Esophagus squamous epithelium (tissue), 5 donors: ENCODE measurements at regions not wholly inside any gene's neighbourhood (a gene's known extent, or its start where the extent isn't known, plus 50 kb on each side); places are given as distances from the start of the nearest gene placed in this dataset.
"Not testable (repeated sequence)": the region's sequence is repeated elsewhere in the genome, so short reads cannot be mapped to it uniquely, and the experiment has no call there.

Experiments used
- DNase-seq: peaks from one replicate; lab custom pipeline; 2025; lab: John Stamatoyannopoulos, UW
- H3K27ac ChIP-seq, 4 donors: fragments of 200-600 bp; sonication (generic); one replicate each; pipeline ENCODE4 v1.5.1; 2016 to 2019; ENCODE audit warnings: mild to moderate bottlenecking in 1 of 4
- H3K27me3 ChIP-seq, 4 donors: fragments of 200-600 bp; sonication (generic); 1 replicate in 3 of 4; 2 replicates in 1 of 4; pipeline versions ENCODE4 v1.5.1 to v1.6.0; 2017 to 2021; ENCODE audit warnings: antibody characterized with exemption in 1 of 4
- H3K36me3 ChIP-seq, 3 donors: fragments of 200-600 bp; sonication (generic); one replicate each; pipeline ENCODE4 v1.5.1; 2016 to 2019
- H3K4me1 ChIP-seq, 3 donors: fragments of 200-600 bp; sonication (generic); one replicate each; pipeline ENCODE4 v1.5.1; 2017 to 2019
- H3K4me3 ChIP-seq, 4 donors: fragments of 200-600 bp; sonication (generic); 1 replicate in 3 of 4; 2 replicates in 1 of 4; pipeline ENCODE4 v1.5.1; 2016 to 2019; ENCODE audit warnings: mild to moderate bottlenecking in 2 of 4, moderate library complexity in 1 of 4
- H3K9me3 ChIP-seq, 3 donors: fragments of 200-600 bp; sonication (generic); one replicate each; pipeline ENCODE4 v1.5.1; 2016 to 2019
- POLR2A ChIP-seq, 4 donors: fragments of 450-650 bp; IDR thresholded peaks; one replicate each; pipeline ENCODE4 v1.6.1; 2017; ENCODE audit warnings: antibody characterized with exemption in 4 of 4, mild to moderate bottlenecking in 4 of 4, moderate library complexity in 3 of 4
- WGBS, 2 donors: methylation state at CpG; one replicate each; pipeline ENCODE4 v1.1.5; 2018; 5-methylcytosine and 5-hydroxymethylcytosine counted together
- intact Hi-C: fragments of 100-400 bp; cut with DNase I; formaldehyde crosslinking; loops from one replicate; pipeline ENCODE4 v1.15.0; 2022
- TF ChIP-seq, protein P1 (sequence below), 6 experiments: fragments of 450-650 bp in 4 of 6; fragments of 200-600 bp in 2 of 6; sonication (generic) in 2 of 6; IDR thresholded peaks; one replicate each; pipeline ENCODE4 v1.5.1; 2016 to 2019; ENCODE audit warnings: antibody characterized with exemption in 6 of 6, mild to moderate bottlenecking in 4 of 6, moderate library complexity in 4 of 6
- donor health status: DM: yes; HTN: yes; CAD: no.

DNA sequence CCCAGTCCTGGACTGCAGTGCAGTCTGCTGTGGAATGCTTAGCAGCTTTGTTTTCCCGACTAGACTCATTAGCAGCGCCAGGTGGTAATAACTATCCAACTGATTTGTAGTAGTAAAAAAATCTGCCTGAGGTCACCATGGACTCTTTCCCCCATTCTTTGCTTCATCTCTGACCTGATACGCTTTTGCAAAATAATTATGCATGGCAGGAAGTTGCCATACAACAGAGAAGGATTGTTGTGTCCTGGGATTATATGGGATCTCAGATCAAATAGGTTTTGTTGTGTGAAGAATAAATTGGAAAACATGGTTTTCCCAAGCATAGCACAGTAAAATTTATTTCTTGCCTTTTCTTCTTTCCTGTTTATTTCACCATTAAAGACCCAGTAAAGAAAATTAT is 72.4 kb upstream of the ATP5MC3 start:
- no peak overlapping the region for H3K4me3 ChIP-seq
- no peaks in the 10 kb centered on the region for H3K4me1 ChIP-seq
- peaks cover 0 to 22% (median 0%) of the 10 kb centered on the region in 4 donors for H3K27me3 ChIP-seq
- peaks cover 0 to 7% (median 0%) of the 10 kb centered on the region in 3 donors for H3K9me3 ChIP-seq
- no peak for TF ChIP-seq POLR2A (IDR thresholded peaks at IDR 0.05)
- TF ChIP-seq, protein P1, sequence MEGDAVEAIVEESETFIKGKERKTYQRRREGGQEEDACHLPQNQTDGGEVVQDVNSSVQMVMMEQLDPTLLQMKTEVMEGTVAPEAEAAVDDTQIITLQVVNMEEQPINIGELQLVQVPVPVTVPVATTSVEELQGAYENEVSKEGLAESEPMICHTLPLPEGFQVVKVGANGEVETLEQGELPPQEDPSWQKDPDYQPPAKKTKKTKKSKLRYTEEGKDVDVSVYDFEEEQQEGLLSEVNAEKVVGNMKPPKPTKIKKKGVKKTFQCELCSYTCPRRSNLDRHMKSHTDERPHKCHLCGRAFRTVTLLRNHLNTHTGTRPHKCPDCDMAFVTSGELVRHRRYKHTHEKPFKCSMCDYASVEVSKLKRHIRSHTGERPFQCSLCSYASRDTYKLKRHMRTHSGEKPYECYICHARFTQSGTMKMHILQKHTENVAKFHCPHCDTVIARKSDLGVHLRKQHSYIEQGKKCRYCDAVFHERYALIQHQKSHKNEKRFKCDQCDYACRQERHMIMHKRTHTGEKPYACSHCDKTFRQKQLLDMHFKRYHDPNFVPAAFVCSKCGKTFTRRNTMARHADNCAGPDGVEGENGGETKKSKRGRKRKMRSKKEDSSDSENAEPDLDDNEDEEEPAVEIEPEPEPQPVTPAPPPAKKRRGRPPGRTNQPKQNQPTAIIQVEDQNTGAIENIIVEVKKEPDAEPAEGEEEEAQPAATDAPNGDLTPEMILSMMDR (IDR thresholded peaks at IDR 0.05): no peak
- no peaks in the 10 kb centered on the region for H3K36me3 ChIP-seq
- H3K27ac ChIP-seq: no peak overlapping the region
- no peak for DNase-seq
- WGBS, 2 donors: 29 to 51% methylated on average over 3 of the region's 3 CpGs
- intact Hi-C loops: no loop called here

DNA sequence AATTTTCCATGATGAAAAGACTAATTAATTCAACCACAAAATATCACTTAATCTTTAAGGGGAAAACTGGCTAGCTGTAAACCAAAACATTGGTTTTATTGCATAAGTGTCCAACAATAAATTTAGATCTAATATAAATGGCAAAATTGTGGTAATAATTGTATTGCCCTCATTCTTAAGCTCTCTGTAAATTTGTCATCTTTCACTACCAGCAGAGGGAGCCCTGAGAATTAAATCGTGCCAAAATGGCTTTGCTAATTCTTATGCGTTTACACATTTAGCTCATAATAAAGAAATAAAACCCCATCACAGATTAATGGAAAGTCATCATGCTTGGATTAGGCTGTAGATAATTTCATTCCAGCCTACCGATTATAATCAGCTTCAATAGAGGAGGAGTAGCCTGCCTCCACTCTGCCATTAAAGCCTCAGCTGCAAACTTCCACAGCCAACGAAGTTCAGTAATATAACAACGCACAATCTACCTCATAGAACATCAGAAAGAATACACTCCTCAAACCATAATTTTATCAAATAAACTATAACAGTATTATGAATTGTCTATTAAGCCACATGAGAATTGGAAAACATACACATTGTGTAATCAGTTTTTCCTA is 70.0 kb upstream of the ATP5MC3 start:
- no peak for TF ChIP-seq POLR2A (IDR thresholded peaks at IDR 0.05)
- TF ChIP-seq, protein P1 (IDR thresholded peaks at IDR 0.05): peak in 5 of 6 experiments; percentile 23 to 51 (median 41)
- DNase-seq: no peak
- Histone ChIP-seq H3K36me3 (no peaks in the 10 kb centered on the region), H3K9me3 (peaks cover 0 to under 1% (median 0%) of the 10 kb centered on the region in 3 donors), H3K27ac (no peak overlapping the region), H3K27me3 (peaks cover 0 to 16% (median 0%) of the 10 kb centered on the region in 4 donors), H3K4me1 (no peaks in the 10 kb centered on the region), H3K4me3 (no peak overlapping the region)
- intact Hi-C loops: no loop called here
- 16 to 17% methylated on average over 5 of the region's 5 CpGs for WGBS, 2 donors

DNA sequence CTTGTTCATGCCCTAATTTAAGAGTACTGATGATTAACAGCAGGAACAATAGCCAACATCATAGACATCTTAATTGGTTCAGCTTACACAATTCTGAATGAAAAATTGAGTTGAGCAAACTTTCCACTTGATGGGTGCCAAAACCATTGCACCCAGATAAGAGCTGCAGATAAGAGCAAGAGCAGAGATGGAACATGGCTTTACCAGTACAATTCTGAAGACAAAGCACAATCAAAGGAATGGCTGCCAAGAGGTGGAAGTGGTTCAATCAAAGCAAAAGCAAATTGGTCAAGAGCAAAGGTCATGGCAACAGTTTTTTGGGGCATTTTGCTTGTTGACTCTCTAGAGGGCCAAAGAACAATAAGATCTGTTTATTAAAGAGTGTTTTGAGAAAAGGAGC is 65.6 kb upstream of the ATP5MC3 start:
- H3K4me3 ChIP-seq: no peak overlapping the region
- H3K27me3 ChIP-seq: no peaks in the 10 kb centered on the region
- no peaks in the 10 kb centered on the region for H3K4me1 ChIP-seq

DNA sequence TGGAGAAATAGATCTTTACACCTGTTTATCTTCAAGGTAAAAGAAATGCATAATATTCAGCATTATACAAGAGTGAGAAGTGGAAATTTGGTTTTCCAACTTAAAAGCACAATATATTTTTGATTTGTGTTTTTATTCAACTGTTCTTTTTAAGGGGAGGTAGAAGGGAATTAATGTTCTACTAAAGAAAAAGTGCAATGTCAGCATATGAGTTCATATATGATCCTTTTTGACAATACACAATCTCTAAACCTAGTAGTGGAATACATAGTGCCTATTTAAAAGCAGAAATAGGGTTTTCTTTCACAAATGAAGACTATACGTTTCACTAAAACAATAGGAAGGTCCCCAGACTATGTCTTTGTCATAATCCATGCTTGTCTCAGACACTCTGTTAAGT is 63.2 kb upstream of the ATP5MC3 start:
- no peaks in the 10 kb centered on the region for H3K27me3 ChIP-seq
- H3K9me3 ChIP-seq: no peaks in the 10 kb centered on the region
- WGBS, 2 donors: 48 to 67% methylated on average over 1 of the region's 1 CpG
- H3K36me3 ChIP-seq: no peaks in the 10 kb centered on the region
- no peak for DNase-seq
- intact Hi-C loops: no loop called here
- no peaks in the 10 kb centered on the region for H3K4me1 ChIP-seq
- no peak for TF ChIP-seq POLR2A (IDR thresholded peaks at IDR 0.05)
- TF ChIP-seq, protein P1 (IDR thresholded peaks at IDR 0.05): no peak
- H3K27ac ChIP-seq: no peak overlapping the region
- no peak overlapping the region for H3K4me3 ChIP-seq

More for the DNA sequence above, 65.6 kb upstream of the ATP5MC3 start:
- TF ChIP-seq, protein P1 (IDR thresholded peaks at IDR 0.05): no peak
- TF ChIP-seq POLR2A (IDR thresholded peaks at IDR 0.05): no peak
- Histone ChIP-seq H3K9me3 (no peaks in the 10 kb centered on the region), H3K36me3 (no peaks in the 10 kb centered on the region), H3K27ac (no peak overlapping the region)
- intact Hi-C loops: no loop called here
- DNase-seq: no peak

DNA sequence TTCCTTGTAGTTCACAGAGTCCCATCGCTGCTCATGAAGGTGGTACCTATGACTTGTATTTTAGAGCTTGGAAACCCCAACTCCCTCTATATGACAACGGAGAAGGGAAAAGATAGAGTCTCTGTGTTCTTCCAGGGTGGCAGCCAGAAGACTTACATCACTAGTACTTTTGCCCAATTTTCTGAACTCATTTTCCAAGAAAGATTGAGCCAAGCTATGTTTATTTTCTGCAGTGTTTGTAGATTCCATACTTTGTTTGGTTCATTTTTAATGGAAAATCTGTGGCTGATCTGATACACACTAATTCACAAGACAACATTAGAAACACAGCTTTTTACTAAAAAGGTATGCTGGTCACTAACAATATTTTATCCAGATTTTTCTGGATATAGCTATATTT is 60.2 kb upstream of the ATP5MC3 start:
- DNase-seq: no peak
- WGBS, 2 donors: 50 to 73% methylated on average over 1 to 2 of the region's 2 CpGs

DNA sequence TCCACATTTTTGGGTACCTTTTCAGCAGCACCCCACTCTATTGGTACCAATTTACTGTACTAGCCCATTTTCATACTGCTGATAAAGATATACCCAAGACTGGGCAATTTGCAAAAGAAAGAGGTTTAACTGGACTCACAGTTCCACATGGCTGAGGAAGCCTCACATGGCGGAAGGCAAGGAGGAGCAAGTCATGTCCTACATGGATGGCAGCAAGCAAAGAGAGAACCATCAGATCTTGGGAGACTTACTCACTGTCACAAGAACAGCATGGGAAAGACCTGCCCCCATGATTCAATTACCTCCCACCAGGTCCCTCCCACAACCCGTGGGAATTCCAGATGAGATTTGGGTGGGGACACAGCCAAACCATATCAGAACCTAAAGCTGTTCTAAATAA is 58.5 kb upstream of the ATP5MC3 start:
- intact Hi-C loops, H3K27me3 ChIP-seq, H3K9me3 ChIP-seq, H3K36me3 ChIP-seq, H3K27ac ChIP-seq, H3K4me1 ChIP-seq, H3K4me3 ChIP-seq, DNase-seq: not testable (repeated sequence)
- 90 to 100% methylated on average over 2 of the region's 2 CpGs for WGBS, 2 donors

More for the DNA sequence above, 60.2 kb upstream of the ATP5MC3 start:
- H3K27ac ChIP-seq: no peak overlapping the region
- no peak for TF ChIP-seq POLR2A (IDR thresholded peaks at IDR 0.05)
- TF ChIP-seq, protein P1 (IDR thresholded peaks at IDR 0.05): no peak
- H3K27me3 ChIP-seq: no peaks in the 10 kb centered on the region
- no peaks in the 10 kb centered on the region for H3K36me3 ChIP-seq
- no peaks in the 10 kb centered on the region for H3K4me1 ChIP-seq
- no peak overlapping the region for H3K4me3 ChIP-seq
- no peaks in the 10 kb centered on the region for H3K9me3 ChIP-seq
- intact Hi-C loops: no loop called here
